ENCODE measurements at regions not wholly inside any gene's neighbourhood (a gene's known extent, or its start where the extent isn't known, plus 50 kb on each side); places are given as distances from the start of the nearest gene placed in this dataset.

- TF ChIP-seq TAF1 (IDR thresholded peaks at IDR 0.05; ENCODE audit: borderline replicate concordance, low read depth, low read length) (no peak), POLR2AphosphoS5 (IDR thresholded peaks at IDR 0.05; ENCODE audit: low read depth, low read length) (no peak)
These were observed 81.5 kb downstream of the NDUFS5 start for GRCh38 chr1:39107341-39108290.

All from GM12892 (cell line).